Heart left ventricle (tissue), 13 donors: ENCODE measurements at regions not wholly inside any gene's neighbourhood (a gene's known extent, or its start where the extent isn't known, plus 50 kb on each side); places are given as distances from the start of the nearest gene placed in this dataset.

Experiments used
- POLR2A ChIP-seq, 2 donors: fragments of 450-650 bp; IDR thresholded peaks; one replicate each; pipeline ENCODE4 v1.6.1; 2017; ENCODE audit warnings: antibody characterized with exemption in 2 of 2, mild to moderate bottlenecking in 2 of 2, moderate library complexity in 2 of 2
- TF ChIP-seq, protein P1 (sequence below), 12 donors: fragments of 200-600 bp; sonication (generic) in 4 of 12; IDR thresholded peaks; one replicate each; pipeline versions ENCODE4 v1.5.0 to v1.8.0; 2018 to 2022; ENCODE audit warnings: antibody characterized with exemption in 12 of 12, mild to moderate bottlenecking in 5 of 12
- donor health status: ischemic (EF 13 %, LVEDD 7.1; RV severe dilation, severe dysfunction).
- donor health status: DM: no; HTN: yes; CAD: no.
- donor health status: DM: no; HTN: no; CAD: no.
- donor health status: ischemic (EF 25% LVEDD 6.9; RV normal size, moderate dysfunction).
- donor health status: ischemic (EF 25% LVEDD 5.7; RV mildly dilated, moderate dysfunction).
- donor health status: ischemic (EF 35%, LVEDD 5.7; RV mildly dilated, moderate dysfunction).
- donor health status: nonischemic (EF 11% LVEDD 7.7; RV severe dilation, severe dysfunction).
- donor health status: DM: yes; HTN: yes; CAD: no.
- donor health status: PGD.
- donor health status: ischemic (EF 29% LVEDD 5.4; RV normal size, mild dysfunction).
- donor health status: nonischemic (EF 23%, LVEDD 6.1; RV moderate dilation, normal function).

DNA sequence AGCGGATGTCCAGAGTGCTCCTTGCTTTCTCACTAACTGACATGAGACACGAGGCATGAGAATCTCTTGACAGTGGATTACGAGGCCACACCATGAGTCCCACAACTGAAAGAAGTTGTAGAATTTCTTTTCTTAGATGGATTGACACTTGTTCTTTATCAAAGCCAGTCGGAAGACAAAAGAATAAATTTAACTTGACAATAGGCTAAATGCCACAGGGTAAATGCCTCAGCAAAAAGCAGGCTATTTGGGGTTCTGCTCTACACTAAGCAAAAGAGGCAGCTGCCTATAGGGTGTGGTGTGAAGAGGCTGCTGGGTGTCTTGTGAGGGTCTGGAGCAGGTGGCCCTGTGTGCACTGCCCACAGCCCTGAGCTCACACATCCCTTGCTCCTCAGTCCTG, 135.1 kb upstream of the SEMA6D start:
- TF ChIP-seq, protein P1, sequence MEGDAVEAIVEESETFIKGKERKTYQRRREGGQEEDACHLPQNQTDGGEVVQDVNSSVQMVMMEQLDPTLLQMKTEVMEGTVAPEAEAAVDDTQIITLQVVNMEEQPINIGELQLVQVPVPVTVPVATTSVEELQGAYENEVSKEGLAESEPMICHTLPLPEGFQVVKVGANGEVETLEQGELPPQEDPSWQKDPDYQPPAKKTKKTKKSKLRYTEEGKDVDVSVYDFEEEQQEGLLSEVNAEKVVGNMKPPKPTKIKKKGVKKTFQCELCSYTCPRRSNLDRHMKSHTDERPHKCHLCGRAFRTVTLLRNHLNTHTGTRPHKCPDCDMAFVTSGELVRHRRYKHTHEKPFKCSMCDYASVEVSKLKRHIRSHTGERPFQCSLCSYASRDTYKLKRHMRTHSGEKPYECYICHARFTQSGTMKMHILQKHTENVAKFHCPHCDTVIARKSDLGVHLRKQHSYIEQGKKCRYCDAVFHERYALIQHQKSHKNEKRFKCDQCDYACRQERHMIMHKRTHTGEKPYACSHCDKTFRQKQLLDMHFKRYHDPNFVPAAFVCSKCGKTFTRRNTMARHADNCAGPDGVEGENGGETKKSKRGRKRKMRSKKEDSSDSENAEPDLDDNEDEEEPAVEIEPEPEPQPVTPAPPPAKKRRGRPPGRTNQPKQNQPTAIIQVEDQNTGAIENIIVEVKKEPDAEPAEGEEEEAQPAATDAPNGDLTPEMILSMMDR (IDR thresholded peaks at IDR 0.05), result no peak
- TF ChIP-seq POLR2A (IDR thresholded peaks at IDR 0.05), result no peak
